HG03039 (cell line): ENCODE measurements at regions not wholly inside any gene's neighbourhood (a gene's known extent, or its start where the extent isn't known, plus 50 kb on each side); places are given as distances from the start of the nearest gene placed in this dataset.
"Not testable (repeated sequence)": the region's sequence is repeated elsewhere in the genome, so short reads cannot be mapped to it uniquely, and the experiment has no call there.

Experiments used
- ATAC-seq: cut with Tn5 transposase; IDR thresholded peaks from one replicate; pipeline ENCODE4 v1.9.1; 2021; ENCODE audit warnings: mild to moderate bottlenecking, moderate library complexity; ENCODE audit not compliant: unreplicated experiment

DNA sequence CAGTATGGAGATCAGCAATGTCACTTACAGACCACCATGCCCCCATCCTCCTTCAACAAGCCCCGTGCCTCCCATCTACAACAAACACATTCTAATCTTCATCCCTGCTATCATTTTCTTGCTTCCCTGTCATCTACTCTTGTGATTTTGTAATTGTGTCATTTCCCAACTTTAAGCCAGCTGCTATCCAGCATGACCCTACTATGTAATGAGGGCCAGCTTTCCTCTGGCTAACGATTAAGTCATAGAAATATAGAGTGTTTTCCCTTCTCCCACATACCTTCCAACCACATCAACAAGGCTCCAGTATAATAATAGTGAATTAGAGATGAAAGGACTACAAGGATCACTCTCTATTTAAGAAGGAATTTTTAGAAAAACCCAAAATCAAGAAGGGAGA lies 607.0 kb downstream of the TENT5A start:
- ATAC-seq = no peak

DNA sequence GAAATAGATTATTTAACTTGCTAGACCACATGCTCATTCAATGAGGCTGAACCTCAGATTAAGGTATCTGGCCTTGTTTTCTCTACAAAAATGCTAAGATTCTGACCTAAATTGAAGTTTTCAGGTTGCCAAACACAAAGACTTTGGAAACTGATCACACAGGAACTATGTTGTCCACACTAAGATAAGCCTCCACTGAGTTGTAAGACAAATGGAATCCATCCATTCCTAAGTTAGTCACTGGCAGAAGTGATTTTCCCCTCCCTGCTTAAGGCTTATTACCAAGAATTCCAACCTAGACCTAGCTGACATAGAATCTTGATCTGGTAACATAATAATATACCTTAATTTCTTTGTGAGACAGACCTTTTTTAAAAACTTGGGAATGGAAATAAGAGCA lies 608.1 kb downstream of the TENT5A start:
- ATAC-seq = no peak

DNA sequence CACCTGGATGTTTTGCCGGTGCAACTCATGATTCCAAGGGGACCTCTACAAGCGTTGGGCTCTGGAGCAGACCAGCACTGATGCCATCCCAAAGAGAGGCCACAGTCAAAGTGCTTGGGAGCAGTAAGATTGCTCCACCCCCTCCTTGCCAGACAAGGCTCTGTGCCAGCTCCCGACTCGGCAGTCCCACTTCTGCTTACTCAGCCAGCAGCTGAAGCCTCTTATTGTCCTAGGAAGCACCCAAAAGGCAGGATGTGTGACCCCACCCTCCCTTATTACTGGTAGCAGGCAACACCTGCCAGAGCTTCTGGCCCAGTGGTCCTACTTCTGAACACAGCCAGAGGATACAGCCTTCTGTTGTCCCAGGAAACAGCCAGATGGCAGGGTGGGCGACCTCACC lies 614.2 kb downstream of the TENT5A start:
- no peak for ATAC-seq

GRCh38 chr6:81130969-81131368 lies 621.5 kb downstream of the TENT5A start:
- ATAC-seq = no peak

- no peak for ATAC-seq
Measured at GRCh38 chr6:81130061-81130460, 622.4 kb downstream of the TENT5A start.

GRCh38 chr6:81128671-81129070 lies 623.8 kb downstream of the TENT5A start:
- ATAC-seq = no peak

DNA sequence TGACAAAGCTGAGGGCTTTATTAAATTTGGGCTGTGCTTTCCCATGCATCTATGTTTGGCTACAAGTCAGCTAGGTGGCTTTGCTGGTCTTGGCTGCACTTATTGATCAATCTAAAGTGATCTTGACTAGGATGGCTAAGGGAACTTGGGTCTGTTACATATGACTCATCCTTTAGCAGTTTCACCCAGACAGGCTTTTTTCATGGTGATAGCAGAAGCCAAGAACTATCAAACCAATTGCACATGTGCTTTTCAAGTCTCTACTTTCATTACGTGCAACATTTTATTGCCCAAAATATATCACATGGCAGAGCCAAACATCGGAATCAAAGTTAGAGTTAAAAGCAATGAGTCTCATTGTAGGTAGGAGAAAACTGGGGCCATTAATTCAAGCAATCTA lies 626.3 kb downstream of the TENT5A start:
- ATAC-seq = no peak

GRCh38 chr6:81120280-81120679 lies 632.2 kb downstream of the TENT5A start:
- ATAC-seq = no peak

DNA sequence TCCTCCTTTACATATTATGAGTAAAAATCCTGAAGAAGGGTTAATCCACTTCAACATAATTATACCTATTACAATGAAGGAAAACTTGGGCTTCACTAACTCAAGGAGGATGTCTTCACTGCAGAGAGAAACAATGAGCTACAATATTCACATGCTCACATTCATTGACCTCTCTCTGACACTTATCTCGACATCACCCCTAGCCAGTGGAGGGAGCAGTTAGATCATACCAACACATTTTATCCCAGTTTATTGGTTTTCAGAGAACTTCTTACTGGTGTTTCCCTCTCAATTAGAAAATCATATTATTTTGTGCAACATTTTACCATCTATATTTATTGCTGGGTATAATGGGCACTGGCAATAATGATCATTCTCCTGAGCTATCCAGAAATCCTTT lies 646.5 kb downstream of the TENT5A start:
- no peak for ATAC-seq

- ATAC-seq = no peak
Measured at GRCh38 chr6:81098109-81098814, 654.2 kb downstream of the TENT5A start.

DNA sequence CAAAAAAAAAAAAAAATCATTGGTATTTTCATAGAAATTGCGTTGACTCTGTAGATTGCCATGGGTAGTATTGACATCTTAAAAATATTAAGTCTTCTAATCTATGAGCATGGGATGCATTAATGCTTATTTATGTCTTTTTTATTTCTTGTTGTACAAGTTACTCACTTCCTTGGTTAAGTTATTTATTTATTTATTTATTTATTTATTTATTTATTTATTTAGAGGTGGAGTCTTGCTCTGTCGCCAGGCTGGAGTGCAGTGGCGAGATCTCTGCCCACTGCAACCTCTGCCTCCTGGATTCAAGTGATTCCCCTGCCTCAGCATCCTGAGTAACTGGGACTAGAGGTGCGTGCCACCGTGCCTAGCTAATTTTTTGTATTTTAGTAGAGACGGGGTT lies 656.0 kb downstream of the TENT5A start:
- ATAC-seq = not testable (repeated sequence)

DNA sequence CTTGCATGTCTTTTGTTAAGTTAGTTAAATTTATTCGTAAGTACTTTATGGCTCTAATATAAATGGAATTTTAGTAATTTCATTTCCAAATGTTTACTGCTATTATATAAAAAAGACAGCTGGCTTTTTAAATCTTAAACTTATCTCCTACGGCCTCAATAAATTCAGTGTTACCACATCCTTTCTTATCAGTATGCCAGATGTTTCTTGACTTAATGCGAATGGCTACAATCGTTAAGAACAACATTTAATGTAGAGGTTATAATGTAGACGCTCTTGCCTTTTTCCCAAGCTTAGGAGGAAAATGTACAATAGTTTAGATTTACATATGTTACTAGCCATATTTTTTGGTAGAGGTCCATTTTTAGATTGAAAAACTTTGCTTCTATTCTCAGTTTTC lies 659.4 kb downstream of the TENT5A start:
- ATAC-seq = no peak

GRCh38 chr6:81088145-81088544 lies 664.3 kb downstream of the TENT5A start:
- no peak for ATAC-seq

DNA sequence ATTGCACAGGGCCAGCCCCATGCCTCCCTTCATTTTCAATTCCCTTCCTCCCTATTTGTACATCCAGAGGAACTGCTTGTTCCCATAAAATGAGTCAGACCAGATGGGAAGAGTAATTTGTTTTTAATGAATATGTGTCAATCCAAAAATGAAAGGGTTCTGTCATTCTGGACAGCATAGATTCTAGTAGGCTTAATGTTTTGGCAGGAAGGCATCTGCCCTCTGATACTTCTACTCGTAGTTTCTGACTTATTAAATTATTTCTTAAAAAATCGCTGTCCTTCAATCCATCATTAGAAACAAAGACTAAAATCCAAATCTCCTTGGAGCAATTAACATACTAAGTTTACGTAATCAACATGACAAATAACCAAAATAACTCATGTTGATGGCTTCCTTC lies 665.5 kb downstream of the TENT5A start:
- ATAC-seq = no peak

DNA sequence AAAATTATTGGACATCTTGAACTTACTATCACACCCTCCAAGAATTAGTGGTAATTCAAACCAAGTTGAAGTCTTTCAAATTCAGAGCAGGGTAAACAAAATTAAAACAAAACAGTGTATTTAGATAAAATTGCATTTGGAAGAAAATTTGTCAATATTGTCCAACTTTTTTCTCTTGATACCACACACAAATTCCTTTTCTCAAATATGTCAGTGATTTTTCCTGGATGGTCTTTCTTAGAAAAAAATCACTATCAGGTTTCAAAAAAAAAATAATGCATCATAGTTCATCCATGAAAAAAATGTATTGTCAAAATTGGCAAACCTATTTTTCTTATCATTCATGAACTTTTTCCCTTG lies 667.1 kb downstream of the TENT5A start:
- no peak for ATAC-seq

GRCh38 chr6:81084776-81085430 lies 667.6 kb downstream of the TENT5A start:
- ATAC-seq = no peak

DNA sequence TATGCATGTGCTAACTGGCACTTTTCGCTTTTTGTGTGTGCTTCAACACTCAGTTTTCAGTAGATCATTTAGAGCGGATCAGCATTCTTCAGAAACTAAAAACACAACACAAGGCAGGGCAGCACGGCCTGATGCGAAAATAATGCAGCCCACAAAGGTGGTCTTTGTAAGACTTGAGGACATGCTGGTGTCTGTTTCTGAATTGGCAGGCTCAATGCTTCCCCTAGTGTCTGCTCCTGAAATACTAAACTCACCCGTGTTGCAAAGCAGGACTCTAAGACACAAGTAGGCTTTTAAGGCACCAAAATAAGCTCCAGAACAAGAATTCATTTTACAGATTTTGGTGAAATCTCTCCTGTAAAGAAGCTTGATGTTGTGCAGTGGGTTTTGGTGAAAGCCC lies 676.5 kb downstream of the TENT5A start:
- ATAC-seq = no peak

DNA sequence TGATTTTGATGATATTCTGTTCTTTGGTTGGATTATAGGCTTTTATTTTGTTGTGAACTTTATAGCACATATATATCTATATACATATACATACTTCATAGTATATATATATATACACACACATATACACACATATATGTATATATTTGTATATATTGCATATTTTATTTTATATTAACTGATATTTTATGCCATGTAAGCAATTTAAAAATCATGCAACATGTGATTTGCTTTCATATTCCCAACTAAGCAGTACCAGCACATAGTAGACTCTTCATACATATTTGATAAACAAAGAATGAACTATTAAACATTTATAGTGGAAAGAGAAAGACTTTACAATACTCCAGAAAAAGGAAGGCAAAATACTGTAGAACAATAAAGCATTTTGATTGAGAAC lies 679.2 kb downstream of the TENT5A start:
- ATAC-seq = no peak

GRCh38 chr6:81071121-81071520 lies 681.4 kb downstream of the TENT5A start:
- ATAC-seq = no peak

GRCh38 chr6:81067057-81067456 lies 685.4 kb downstream of the TENT5A start:
- ATAC-seq = no peak

DNA sequence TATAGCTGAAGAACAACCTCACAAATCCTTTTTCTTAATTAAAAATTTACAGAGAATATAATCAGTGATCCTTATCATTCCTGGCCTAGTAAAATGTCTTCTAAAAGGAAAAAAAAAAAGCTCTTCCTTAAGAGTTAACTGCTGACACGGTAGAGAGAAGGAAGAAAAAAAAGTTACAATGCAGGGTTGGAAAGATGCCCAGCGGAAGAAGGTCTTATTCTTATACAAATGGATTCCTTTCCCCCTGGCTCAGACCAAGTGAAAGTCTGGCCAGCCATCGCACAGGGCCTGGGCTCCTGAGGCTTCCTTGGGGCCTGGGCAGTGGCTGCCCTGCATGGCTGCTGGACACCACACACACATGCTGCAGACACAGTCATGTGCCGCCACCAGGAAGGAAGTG lies 688.6 kb downstream of the TENT5A start:
- ATAC-seq = no peak

DNA sequence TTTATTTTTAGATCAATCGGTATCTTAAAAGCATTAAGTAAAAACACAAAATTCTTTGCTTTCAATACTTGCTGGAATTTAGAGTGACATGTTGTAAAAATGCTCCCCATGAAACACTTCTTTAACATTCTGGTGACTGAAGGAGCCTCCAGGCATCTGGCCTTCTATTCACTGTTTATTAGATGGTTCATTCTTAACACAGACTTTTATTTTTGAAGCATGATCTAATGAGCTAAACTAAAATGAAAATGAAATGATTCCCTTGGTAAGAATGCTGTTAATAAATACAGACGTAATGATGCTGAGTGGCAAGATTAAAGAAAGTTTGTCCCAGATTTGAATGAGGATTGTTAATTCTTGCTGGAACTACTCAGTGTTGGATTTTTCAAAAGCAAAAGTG lies 698.4 kb downstream of the TENT5A start:
- ATAC-seq = no peak

DNA sequence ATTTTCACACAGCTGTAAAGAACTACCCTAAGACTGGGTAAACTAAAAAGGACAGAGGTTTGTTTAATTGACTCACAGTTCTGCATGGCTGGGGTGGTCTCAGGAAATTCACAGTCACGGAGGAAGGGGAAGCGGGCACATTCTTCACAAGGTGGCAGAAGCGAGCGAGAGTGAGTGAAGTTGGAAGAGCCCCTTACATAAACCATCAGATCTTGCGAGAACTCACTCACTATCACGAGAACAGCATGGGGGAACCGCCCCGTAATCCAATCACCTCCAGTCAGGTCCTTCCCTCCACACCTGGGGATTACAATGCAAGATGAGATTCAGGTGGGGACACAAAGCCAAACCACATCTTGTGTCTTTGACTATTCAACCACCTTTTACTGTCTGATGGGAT lies 700.5 kb downstream of the TENT5A start:
- ATAC-seq = no peak
